Esophagus muscularis mucosa (tissue), 4 donors: ENCODE measurements at regions not wholly inside any gene's neighbourhood (a gene's known extent, or its start where the extent isn't known, plus 50 kb on each side); places are given as distances from the start of the nearest gene placed in this dataset.
"Not testable (repeated sequence)": the region's sequence is repeated elsewhere in the genome, so short reads cannot be mapped to it uniquely, and the experiment has no call there.

Experiments used
- DNase-seq: peaks from one replicate; pipeline ENCODE4 v3.0.0-alpha.2; 2017; ENCODE audit errors: extremely low spot score
- H3K27ac ChIP-seq, 4 donors: fragments of 200-600 bp; sonication (generic); replicated peaks in 1 of 4; 1 replicate in 3 of 4; 2 replicates in 1 of 4; pipeline ENCODE4 v1.5.1; 2016 to 2019; ENCODE audit warnings: mild to moderate bottlenecking in 1 of 4
- H3K27me3 ChIP-seq, 4 donors: fragments of 200-600 bp; sonication (generic); one replicate each; pipeline versions ENCODE4 v1.5.1 to v1.6.0; 2016 to 2019
- H3K36me3 ChIP-seq, 4 donors: fragments of 200-600 bp; sonication (generic); one replicate each; pipeline ENCODE4 v1.5.1; 2016 to 2019
- H3K4me1 ChIP-seq, 4 donors: fragments of 200-600 bp; sonication (generic); one replicate each; pipeline ENCODE4 v1.5.1; 2016 to 2019
- H3K4me3 ChIP-seq, 4 donors: fragments of 200-600 bp; sonication (generic); 1 replicate in 2 of 4; 2 replicates in 2 of 4; pipeline ENCODE4 v1.5.1; 2016 to 2019; ENCODE audit warnings: mild to moderate bottlenecking in 4 of 4, moderate library complexity in 1 of 4
- H3K9me3 ChIP-seq, 4 donors: fragments of 200-600 bp; sonication (generic); 1 replicate in 3 of 4; 2 replicates in 1 of 4; pipeline ENCODE4 v1.5.1; 2016 to 2019
- CTCF ChIP-seq, 3 experiments: fragments of 200-600 bp in 2 of 3; fragments of 450-650 bp in 1 of 3; sonication (generic) in 2 of 3; IDR thresholded peaks; one replicate each; pipeline ENCODE4 v1.5.1; 2017 to 2019; ENCODE audit warnings: antibody characterized with exemption in 3 of 3, mild to moderate bottlenecking in 2 of 3, moderate library complexity in 1 of 3
- EP300 ChIP-seq: sonication (generic); formaldehyde crosslinking; IDR thresholded peaks from one replicate; pipeline ENCODE4 v1.6.1; 2017; ENCODE audit warnings: antibody characterized with exemption
- POLR2A ChIP-seq: fragments of 450-650 bp; IDR thresholded peaks from one replicate; pipeline ENCODE4 v1.6.1; 2017; ENCODE audit warnings: antibody characterized with exemption, moderate library complexity, mild to moderate bottlenecking, low read depth
- POLR2AphosphoS5 ChIP-seq, 2 donors: sonication (generic); formaldehyde crosslinking; IDR thresholded peaks; one replicate each; pipeline ENCODE4 v1.6.1; 2017; ENCODE audit warnings: antibody characterized with exemption in 2 of 2
- WGBS: methylation state at CpG from one replicate; pipeline ENCODE4 v1.1.5; 2018; 5-methylcytosine and 5-hydroxymethylcytosine counted together
- intact Hi-C: fragments of 100-400 bp; cut with DNase I; formaldehyde crosslinking; loops from one replicate; pipeline ENCODE4 v1.15.1; 2023

GRCh38 chrX:129310000-129310399, 213.3 kb downstream of the SMARCA1 start:
- no peaks in the 10 kb centered on the region for H3K27me3 ChIP-seq
- H3K9me3 ChIP-seq, result no peaks in the 10 kb centered on the region
- 79% methylated on average over 2 of the region's 2 CpGs for WGBS
- intact Hi-C loops, result no loop called here
- H3K36me3 ChIP-seq, result no peaks in the 10 kb centered on the region
- H3K27ac ChIP-seq, result no peak overlapping the region
- no peak overlapping the region for H3K4me3 ChIP-seq
- H3K4me1 ChIP-seq, result no peaks in the 10 kb centered on the region
- no peak for DNase-seq
- TF ChIP-seq CTCF (IDR thresholded peaks at IDR 0.05), result no peak
- no peak for TF ChIP-seq POLR2AphosphoS5 (IDR thresholded peaks at IDR 0.05)
- no peak for TF ChIP-seq EP300
- TF ChIP-seq POLR2A, result no peak

GRCh38 chrX:129262912-129263311, 260.4 kb downstream of the SMARCA1 start:
- WGBS, result 76% methylated on average over 4 of the region's 4 CpGs
- Histone ChIP-seq H3K27ac (no peak overlapping the region), H3K36me3 (no peaks in the 10 kb centered on the region), H3K9me3 (peaks cover 0 to 6% (median 0%) of the 10 kb centered on the region in 4 donors), H3K4me1 (no peaks in the 10 kb centered on the region), H3K4me3 (no peak overlapping the region), H3K27me3 (no peaks in the 10 kb centered on the region)
- intact Hi-C loops, result no loop called here
- TF ChIP-seq EP300 (no peak), CTCF (IDR thresholded peaks at IDR 0.05) (no peak), POLR2AphosphoS5 (IDR thresholded peaks at IDR 0.05) (no peak), POLR2A (no peak)
- no peak for DNase-seq

- WGBS, result 62% methylated on average over 5 of the region's 5 CpGs
- H3K36me3 ChIP-seq, H3K4me1 ChIP-seq, H3K9me3 ChIP-seq, DNase-seq, H3K4me3 ChIP-seq, H3K27ac ChIP-seq, intact Hi-C loops, H3K27me3 ChIP-seq: not testable (repeated sequence)
Observed at GRCh38 chrX:129255516-129255915, 267.8 kb downstream of the SMARCA1 start.

GRCh38 chrX:129249563-129249962, 273.7 kb downstream of the SMARCA1 start:
- H3K4me3 ChIP-seq, result no peak overlapping the region
- 57% methylated on average over 3 of the region's 3 CpGs for WGBS
- H3K36me3 ChIP-seq, result no peaks in the 10 kb centered on the region
- no peak for DNase-seq
- no peaks in the 10 kb centered on the region for H3K27me3 ChIP-seq
- no peak for TF ChIP-seq POLR2AphosphoS5 (IDR thresholded peaks at IDR 0.05)
- no peak for TF ChIP-seq EP300
- no peak for TF ChIP-seq CTCF (IDR thresholded peaks at IDR 0.05)
- no peak for TF ChIP-seq POLR2A
- intact Hi-C loops, result no loop called here
- H3K9me3 ChIP-seq, result no peaks in the 10 kb centered on the region
- no peaks in the 10 kb centered on the region for H3K4me1 ChIP-seq
- H3K27ac ChIP-seq, result no peak overlapping the region

GRCh38 chrX:129247642-129248041, 275.6 kb downstream of the SMARCA1 start:
- intact Hi-C loops, result no loop called here
- Histone ChIP-seq H3K27me3 (no peaks in the 10 kb centered on the region), H3K4me3 (no peak overlapping the region), H3K4me1 (no peaks in the 10 kb centered on the region), H3K27ac (no peak overlapping the region), H3K36me3 (no peaks in the 10 kb centered on the region), H3K9me3 (no peaks in the 10 kb centered on the region)
- no peak for TF ChIP-seq POLR2A
- TF ChIP-seq EP300, result no peak
- TF ChIP-seq CTCF (IDR thresholded peaks at IDR 0.05), result no peak
- TF ChIP-seq POLR2AphosphoS5 (IDR thresholded peaks at IDR 0.05), result no peak
- no peak for DNase-seq
- WGBS, result 66% methylated on average over 3 of the region's 3 CpGs
